ENCODE measurements at regions not wholly inside any gene's neighbourhood (a gene's known extent, or its start where the extent isn't known, plus 50 kb on each side); places are given as distances from the start of the nearest gene placed in this dataset.

DNA sequence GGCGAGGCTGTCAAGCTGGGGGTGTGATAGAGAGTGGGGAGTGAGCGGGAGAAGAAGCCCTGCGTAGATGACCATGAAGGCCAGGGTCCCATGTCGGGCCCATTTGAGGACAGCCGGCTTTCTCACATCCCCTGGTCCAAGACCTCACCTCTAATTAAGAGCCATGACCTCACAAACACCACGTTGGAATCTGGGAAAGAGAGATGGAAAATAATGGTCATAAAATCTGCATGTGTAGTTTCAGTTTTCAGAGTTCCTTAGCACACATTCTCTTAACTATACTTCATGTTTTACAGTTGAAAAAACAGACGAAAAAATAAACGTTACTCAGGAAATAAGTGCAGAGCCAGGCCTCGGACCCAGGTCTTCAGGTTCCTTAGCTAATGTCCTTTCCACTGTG, 244.8 kb upstream of the SIX2 start (continued):
- TF ChIP-seq, protein P1, sequence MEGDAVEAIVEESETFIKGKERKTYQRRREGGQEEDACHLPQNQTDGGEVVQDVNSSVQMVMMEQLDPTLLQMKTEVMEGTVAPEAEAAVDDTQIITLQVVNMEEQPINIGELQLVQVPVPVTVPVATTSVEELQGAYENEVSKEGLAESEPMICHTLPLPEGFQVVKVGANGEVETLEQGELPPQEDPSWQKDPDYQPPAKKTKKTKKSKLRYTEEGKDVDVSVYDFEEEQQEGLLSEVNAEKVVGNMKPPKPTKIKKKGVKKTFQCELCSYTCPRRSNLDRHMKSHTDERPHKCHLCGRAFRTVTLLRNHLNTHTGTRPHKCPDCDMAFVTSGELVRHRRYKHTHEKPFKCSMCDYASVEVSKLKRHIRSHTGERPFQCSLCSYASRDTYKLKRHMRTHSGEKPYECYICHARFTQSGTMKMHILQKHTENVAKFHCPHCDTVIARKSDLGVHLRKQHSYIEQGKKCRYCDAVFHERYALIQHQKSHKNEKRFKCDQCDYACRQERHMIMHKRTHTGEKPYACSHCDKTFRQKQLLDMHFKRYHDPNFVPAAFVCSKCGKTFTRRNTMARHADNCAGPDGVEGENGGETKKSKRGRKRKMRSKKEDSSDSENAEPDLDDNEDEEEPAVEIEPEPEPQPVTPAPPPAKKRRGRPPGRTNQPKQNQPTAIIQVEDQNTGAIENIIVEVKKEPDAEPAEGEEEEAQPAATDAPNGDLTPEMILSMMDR (IDR thresholded peaks at IDR 0.05; ENCODE audit: low read depth, low read length, missing input control), result no peak
- TF ChIP-seq RXRA (IDR thresholded peaks at IDR 0.05), result no peak
- TF ChIP-seq NR2F2 (IDR thresholded peaks at IDR 0.05), result no peak

DNA sequence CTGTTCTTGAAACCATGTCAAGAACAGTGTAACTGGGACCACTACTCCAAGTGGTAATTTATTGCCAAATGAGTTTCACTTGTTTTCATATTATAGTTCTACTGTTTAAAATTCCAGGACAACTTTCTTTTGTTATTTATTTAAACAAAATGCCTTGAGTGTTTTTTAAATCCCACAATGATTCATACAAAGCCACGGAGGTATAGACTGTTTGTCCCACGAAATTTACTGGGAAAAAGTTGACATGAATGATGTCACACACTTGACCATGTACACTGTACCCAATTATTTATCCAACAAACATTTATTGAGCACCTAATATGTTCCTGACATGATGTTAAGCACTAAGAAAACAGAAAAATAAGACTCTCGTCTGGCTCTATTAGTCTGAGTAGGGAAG, 243.9 kb upstream of the SIX2 start:
- DNase-seq (ENCODE audit: low spot score), result no peak
- no peak overlapping the region for H3K9ac ChIP-seq (ENCODE audit: low read depth in 1 of 2, low read length in 2 of 2)
- no peak for TF ChIP-seq SP1 (IDR thresholded peaks at IDR 0.05)
- no peak for TF ChIP-seq FOXA1 (IDR thresholded peaks at IDR 0.05)
- TF ChIP-seq FOXA2 (IDR thresholded peaks at IDR 0.05), result no peak
- no peak for TF ChIP-seq GABPA (IDR thresholded peaks at IDR 0.05 in 1 of 2, conservative IDR thresholded peaks at IDR 0.05 in 1 of 2)
- no peak for TF ChIP-seq RAD21 (IDR thresholded peaks at IDR 0.05)
- TF ChIP-seq ATF3 (IDR thresholded peaks at IDR 0.05), result no peak
- no peak for TF ChIP-seq NR2F2 (IDR thresholded peaks at IDR 0.05)
- no peak for TF ChIP-seq JUND (IDR thresholded peaks at IDR 0.05)
- TF ChIP-seq RXRA (IDR thresholded peaks at IDR 0.05), result no peak
- no peak for TF ChIP-seq TAF1 (conservative IDR thresholded peaks at IDR 0.05)
- no peak for TF ChIP-seq ZBTB33 (IDR thresholded peaks at IDR 0.05)
- no peak for TF ChIP-seq HNF4G (IDR thresholded peaks at IDR 0.05)
- no peak for TF ChIP-seq YY1 (IDR thresholded peaks at IDR 0.05)
- 87% methylated on average over 3 of the region's 3 CpGs for WGBS
- H3K27ac ChIP-seq (ENCODE audit: low read depth in 1 of 2, low read length in 2 of 2), result no peak overlapping the region
- H3K4me3 ChIP-seq (ENCODE audit: low read depth in 1 of 3, low read length in 3 of 3), result no peak overlapping the region
- no peaks in the 10 kb centered on the region for H3K27me3 ChIP-seq (ENCODE audit: control insufficient read depth in 4 of 4, insufficient read depth in 4 of 4, low read length in 3 of 4)
- no peaks in the 10 kb centered on the region for H3K9me3 ChIP-seq (ENCODE audit: control insufficient read depth in 4 of 4, low read length in 3 of 4)
- peaks cover 4 to 26% (median 24%) of the 10 kb centered on the region in 4 donors for H3K4me1 ChIP-seq (ENCODE audit: control insufficient read depth in 4 of 4, insufficient read depth in 4 of 4, low read length in 3 of 4)
- no peaks in the 10 kb centered on the region for H3K36me3 ChIP-seq (ENCODE audit: control insufficient read depth in 4 of 4, insufficient read depth in 3 of 4, low read depth in 1 of 4, low read length in 3 of 4)

DNA sequence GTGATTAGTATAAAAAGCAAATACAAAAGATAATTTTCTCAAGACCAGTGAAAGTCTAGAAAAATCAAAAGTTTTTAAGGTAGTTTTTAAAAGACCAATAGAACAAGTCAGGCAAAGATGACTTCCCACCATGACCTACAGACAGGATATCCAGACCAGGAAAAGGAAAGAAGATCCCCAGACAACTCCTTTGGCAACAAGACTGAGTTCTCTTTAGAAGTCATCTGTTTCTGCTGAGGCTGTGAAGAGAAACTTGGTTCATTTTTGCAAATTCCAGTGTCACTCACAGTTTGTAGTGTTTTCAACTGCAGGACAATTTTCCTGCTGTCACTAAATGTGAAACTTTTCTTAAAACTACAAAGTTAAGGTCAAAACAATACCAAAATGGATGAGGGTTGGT, 240.9 kb upstream of the SIX2 start:
- DNase-seq (ENCODE audit: low spot score), result no peak
- TF ChIP-seq FOXA1 (IDR thresholded peaks at IDR 0.05), result no peak
- TF ChIP-seq GABPA (IDR thresholded peaks at IDR 0.05 in 1 of 2, conservative IDR thresholded peaks at IDR 0.05 in 1 of 2), result no peak
- TF ChIP-seq FOXA2 (IDR thresholded peaks at IDR 0.05), result no peak
- no peak for TF ChIP-seq SP1 (IDR thresholded peaks at IDR 0.05)
- TF ChIP-seq RAD21 (IDR thresholded peaks at IDR 0.05), result no peak
- no peak for TF ChIP-seq ATF3 (IDR thresholded peaks at IDR 0.05)
- no peak for TF ChIP-seq HNF4A (conservative IDR thresholded peaks at IDR 0.05)
- no peak for TF ChIP-seq RXRA (IDR thresholded peaks at IDR 0.05)
- no peak for TF ChIP-seq HNF4G (IDR thresholded peaks at IDR 0.05)
- TF ChIP-seq JUND (IDR thresholded peaks at IDR 0.05), result no peak
- TF ChIP-seq ZBTB33 (IDR thresholded peaks at IDR 0.05), result no peak
- no peak for TF ChIP-seq TAF1 (conservative IDR thresholded peaks at IDR 0.05)
- no peak for TF ChIP-seq MAX (IDR thresholded peaks at IDR 0.05)
- TF ChIP-seq EGR1 (IDR thresholded peaks at IDR 0.05; ENCODE audit: low read depth in 2 of 2), result no peak
- TF ChIP-seq YY1 (IDR thresholded peaks at IDR 0.05), result no peak
- TF ChIP-seq, protein P1 (IDR thresholded peaks at IDR 0.05; ENCODE audit: low read depth, low read length, missing input control), result no peak
- no peak for TF ChIP-seq NR2F2 (IDR thresholded peaks at IDR 0.05)
- Histone ChIP-seq H3K9me3 (ENCODE audit: control insufficient read depth in 4 of 4, low read length in 3 of 4) (no peaks in the 10 kb centered on the region), H3K27ac (ENCODE audit: low read depth in 1 of 2, low read length in 2 of 2) (no peak overlapping the region), H3K4me3 (ENCODE audit: low read depth in 1 of 3, low read length in 3 of 3) (no peak overlapping the region), H3K36me3 (ENCODE audit: control insufficient read depth in 4 of 4, insufficient read depth in 3 of 4, low read depth in 1 of 4, low read length in 3 of 4) (no peaks in the 10 kb centered on the region), H3K9ac (ENCODE audit: low read depth in 1 of 2, low read length in 2 of 2) (no peak overlapping the region), H3K27me3 (ENCODE audit: control insufficient read depth in 4 of 4, insufficient read depth in 4 of 4, low read length in 3 of 4) (no peaks in the 10 kb centered on the region), H3K4me1 (ENCODE audit: control insufficient read depth in 4 of 4, insufficient read depth in 4 of 4, low read length in 3 of 4) (no peaks in the 10 kb centered on the region)
